ENCODE measurements at regions not wholly inside any gene's neighbourhood (a gene's known extent, or its start where the extent isn't known, plus 50 kb on each side); places are given as distances from the start of the nearest gene placed in this dataset.

DNA sequence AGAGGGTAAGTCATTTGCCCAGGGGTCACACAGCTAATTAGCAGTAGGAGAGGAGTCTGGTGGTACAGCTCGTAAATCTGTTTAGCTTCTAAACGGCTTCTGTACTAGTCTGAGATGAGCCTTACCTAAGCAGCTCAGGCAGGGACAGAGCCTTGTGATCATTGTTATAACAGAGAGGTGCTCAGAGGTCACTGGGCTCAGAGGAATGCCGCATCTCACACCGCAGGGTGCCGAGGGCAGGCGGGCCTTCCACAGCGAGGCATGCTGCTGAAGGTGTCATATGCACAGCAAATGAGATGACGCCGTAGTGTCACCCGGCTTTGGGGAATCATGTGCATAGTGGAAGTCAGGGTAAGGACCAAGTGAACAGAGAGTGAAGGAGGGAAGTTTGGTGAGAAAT is 305.2 kb upstream of the FMN2 start:
- no peak for DNase-seq (ENCODE audit: low spot score)

- no peak for DNase-seq (ENCODE audit: low spot score)
These were observed 299.5 kb upstream of the FMN2 start for GRCh38 chr1:239792157-239792556.

- no peak for DNase-seq (ENCODE audit: low spot score)
These were observed 296.4 kb upstream of the FMN2 start for GRCh38 chr1:239795304-239795703.

DNA sequence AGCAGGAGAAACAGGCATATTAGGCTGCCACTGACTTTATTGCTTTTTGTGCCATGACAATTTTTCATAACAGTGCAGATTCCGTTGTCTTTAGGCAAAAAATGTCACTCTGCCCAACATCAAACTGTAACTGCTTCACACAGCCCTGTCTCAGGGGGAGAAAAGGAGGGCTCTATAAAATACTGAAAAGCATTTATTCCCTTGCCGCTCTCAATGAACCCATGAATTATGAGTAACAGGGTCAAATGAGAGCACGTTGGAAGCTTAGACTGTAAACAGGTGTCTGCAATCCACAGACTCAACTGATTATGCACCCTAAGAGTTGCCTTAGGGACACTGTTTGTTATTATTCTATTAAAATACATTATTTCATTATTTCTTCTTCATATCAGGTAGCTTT is 292.1 kb upstream of the FMN2 start:
- DNase-seq (ENCODE audit: low spot score), result no peak

GRCh38 chr1:239800861-239801260 is 290.8 kb upstream of the FMN2 start:
- DNase-seq (ENCODE audit: low spot score), result no peak

DNA sequence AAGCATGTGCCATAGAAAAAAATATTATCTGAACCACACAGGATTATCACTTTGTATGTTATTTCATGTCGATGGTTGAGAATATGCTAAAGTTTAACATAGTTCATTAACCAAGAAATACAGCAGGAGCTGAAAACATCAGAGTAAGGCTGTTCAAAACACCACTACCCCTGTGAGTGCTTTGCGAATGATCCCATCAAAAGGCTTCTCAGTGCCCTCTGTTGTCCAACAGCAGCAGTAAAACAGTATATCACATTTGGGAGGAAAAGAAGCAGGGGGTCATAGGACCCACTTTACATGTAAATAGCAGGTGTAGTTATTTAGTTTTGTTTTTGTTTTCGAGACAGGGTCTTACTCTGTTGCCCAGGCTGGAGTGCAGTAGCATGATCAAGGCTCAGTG is 289.4 kb upstream of the FMN2 start:
- DNase-seq (ENCODE audit: low spot score), result no peak

DNA sequence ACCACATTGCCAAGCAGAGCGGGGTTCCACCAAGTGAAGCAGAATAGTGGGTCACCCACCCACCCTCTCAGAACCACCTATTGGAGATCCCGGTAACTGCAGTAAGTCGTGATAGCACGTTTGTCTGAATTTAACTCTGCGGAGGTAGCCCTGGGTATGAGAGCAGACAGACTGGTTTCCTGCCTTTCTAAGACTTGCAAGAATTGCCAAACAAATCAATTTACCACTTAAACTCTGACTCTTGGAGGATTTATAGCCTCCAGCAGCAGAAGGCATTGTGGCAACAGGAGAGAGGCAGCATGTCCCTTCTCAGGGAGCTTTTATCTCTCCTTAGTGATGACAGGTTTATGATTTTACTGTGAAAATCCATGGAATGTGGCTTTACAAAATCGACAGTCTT is 287.9 kb upstream of the FMN2 start:
- no peak for DNase-seq (ENCODE audit: low spot score)

GRCh38 chr1:239804266-239804665 is 287.4 kb upstream of the FMN2 start:
- no peak for DNase-seq (ENCODE audit: low spot score)

- no peak for DNase-seq (ENCODE audit: low spot score)
These were observed 286.6 kb upstream of the FMN2 start for GRCh38 chr1:239805042-239805441.

DNA sequence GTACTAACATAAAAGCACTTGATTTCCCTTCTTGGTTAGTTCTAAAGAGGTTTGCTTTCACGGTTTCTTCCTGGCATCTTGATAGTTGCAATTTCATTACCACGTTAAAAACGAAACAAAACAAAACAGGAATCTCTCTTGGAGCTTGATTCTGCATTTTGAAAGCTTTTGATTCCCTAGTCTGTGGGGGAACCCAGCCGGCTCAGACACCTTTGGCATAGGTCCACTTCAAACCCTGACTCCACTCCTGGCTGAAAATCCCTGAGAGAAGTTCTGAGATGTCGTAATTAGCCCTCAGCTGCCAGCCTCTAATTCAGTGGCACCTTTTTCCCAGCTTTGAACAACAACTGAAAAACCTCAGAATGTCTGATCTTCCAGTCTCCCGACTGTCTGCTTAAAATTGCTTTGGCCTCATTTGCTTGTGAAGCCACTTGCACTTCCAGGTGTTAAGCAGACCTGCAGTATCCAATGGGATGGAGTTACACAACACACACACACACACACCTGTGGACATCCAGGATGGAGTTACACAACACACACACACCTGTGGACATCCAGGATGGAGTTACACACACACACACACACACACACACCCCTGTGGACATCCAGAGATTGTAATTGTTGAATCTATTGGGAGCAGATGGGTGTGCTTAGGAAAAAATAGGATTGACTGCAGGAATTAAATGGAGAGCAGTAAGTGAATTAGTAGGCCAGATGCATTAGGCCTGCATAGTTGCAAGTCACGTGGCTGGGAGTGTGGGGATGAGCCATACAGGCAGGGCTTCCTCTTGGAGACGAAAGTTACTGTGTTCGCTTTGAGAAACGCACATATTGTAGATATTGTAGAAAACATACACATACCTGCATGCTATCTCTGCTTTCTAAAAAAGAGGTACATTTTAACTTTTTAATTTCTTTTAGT is 285.6 kb upstream of the FMN2 start:
- no peak for DNase-seq (ENCODE audit: low spot score)

GRCh38 chr1:239806897-239807296 is 284.8 kb upstream of the FMN2 start:
- DNase-seq (ENCODE audit: low spot score), result no peak

GRCh38 chr1:239807361-239807760 is 284.3 kb upstream of the FMN2 start:
- no peak for DNase-seq (ENCODE audit: low spot score)

GRCh38 chr1:239810061-239810481 is 281.6 kb upstream of the FMN2 start:
- DNase-seq (ENCODE audit: low spot score), result no peak

GRCh38 chr1:239811211-239811885 is 280.3 kb upstream of the FMN2 start:
- DNase-seq (ENCODE audit: low spot score), result peak; percentile 64

- no peak for DNase-seq (ENCODE audit: low spot score)
These were observed 279.1 kb upstream of the FMN2 start for GRCh38 chr1:239812580-239812979.

DNA sequence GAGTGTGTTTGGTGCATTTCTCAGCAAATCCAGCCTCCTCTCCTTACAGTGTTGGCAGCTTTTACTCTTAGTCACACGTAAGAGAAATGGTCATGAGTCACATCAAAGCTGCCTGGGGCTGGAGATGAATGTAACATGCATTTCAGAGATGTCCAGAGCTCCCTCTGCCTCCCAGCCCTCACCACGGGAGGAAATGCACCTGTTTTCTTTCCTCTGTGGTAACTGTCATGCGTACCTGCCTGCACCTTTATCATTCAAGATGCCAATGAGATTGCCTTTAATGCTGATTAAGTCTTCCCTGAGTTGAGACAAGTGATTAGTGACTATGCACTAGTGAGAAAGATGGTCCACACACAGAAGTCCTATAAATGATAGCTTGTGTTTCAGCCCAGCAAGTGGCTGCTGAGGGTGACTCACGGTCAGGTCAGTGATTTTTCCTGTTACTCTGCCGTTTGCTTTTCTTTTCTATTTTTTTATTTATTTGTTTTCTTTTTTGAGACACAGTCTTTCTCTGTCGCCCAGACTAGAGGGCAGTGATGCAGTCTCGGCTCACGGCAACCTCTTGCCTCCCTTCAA is 277.3 kb upstream of the FMN2 start:
- DNase-seq (ENCODE audit: low spot score), result peak; percentile 43

- no peak for DNase-seq (ENCODE audit: low spot score)
These were observed 276.6 kb upstream of the FMN2 start for GRCh38 chr1:239815074-239815473.

GRCh38 chr1:239816081-239816782 is 275.5 kb upstream of the FMN2 start:
- no peak for DNase-seq (ENCODE audit: low spot score)

DNA sequence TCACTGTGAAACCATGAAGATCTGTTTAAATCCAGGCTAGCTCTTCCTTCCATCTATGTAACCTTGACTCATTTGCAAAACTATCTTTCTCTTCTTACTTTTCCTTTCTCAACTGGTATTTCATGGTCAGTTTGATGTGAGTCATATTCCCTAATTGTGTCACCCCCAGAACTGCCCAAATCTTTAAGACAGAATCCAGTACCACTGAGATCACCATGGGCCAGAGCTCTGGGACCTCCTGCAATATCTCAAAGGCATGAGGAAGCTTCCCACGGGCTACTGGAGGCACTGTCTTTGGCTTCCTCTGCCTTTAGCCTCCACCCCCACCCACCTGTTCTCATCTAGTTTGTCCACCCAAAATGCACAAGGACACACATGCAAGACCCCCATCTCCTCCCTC is 274.4 kb upstream of the FMN2 start:
- no peak for DNase-seq (ENCODE audit: low spot score)

- no peak for DNase-seq (ENCODE audit: low spot score)
These were observed 273.9 kb upstream of the FMN2 start for GRCh38 chr1:239817801-239818200.

GRCh38 chr1:239819096-239819495 is 272.6 kb upstream of the FMN2 start:
- no peak for DNase-seq (ENCODE audit: low spot score)

GRCh38 chr1:239819756-239820250 is 271.9 kb upstream of the FMN2 start:
- no peak for DNase-seq (ENCODE audit: low spot score)

Data from putamen (tissue), 1 donor.